Kidney (tissue), 13 donors: ENCODE measurements at regions not wholly inside any gene's neighbourhood (a gene's known extent, or its start where the extent isn't known, plus 50 kb on each side); places are given as distances from the start of the nearest gene placed in this dataset.

Source experiments
- DNase-seq, 5 donors: peaks; one replicate each; pipeline ENCODE4 v3.0.0-alpha.2; 2013 to 2020
- FAIRE-seq: peaks from 2 replicates; lab custom pipeline; 2012; peaks lifted over from hg19 to GRCh38; lab: Jason Lieb, UNC
- H3K27ac ChIP-seq, 2 donors: one replicate each; pipeline ENCODE4 v1.7.0; 2013; ENCODE audit warnings: low read depth in 2 of 2, low read length in 2 of 2, inconsistent platforms in 1 of 2
- H3K27me3 ChIP-seq: one replicate; pipeline ENCODE4 v1.7.1; 2013; ENCODE audit warnings: low read length, inconsistent platforms; ENCODE audit not compliant: control insufficient read depth, insufficient read depth
- H3K36me3 ChIP-seq, 3 donors: one replicate each; pipeline versions ENCODE4 v1.7.0 to v1.7.1; 2013; ENCODE audit warnings: low read length in 3 of 3, control low read depth in 1 of 3, inconsistent platforms in 1 of 3; ENCODE audit not compliant: insufficient read depth in 3 of 3, control insufficient read depth in 2 of 3
- H3K4me1 ChIP-seq, 3 donors: one replicate each; pipeline versions ENCODE4 v1.7.0 to v1.7.1; 2013; ENCODE audit warnings: low read length in 3 of 3, inconsistent platforms in 1 of 3, low read depth in 1 of 3; ENCODE audit not compliant: control insufficient read depth in 2 of 3, insufficient read depth in 2 of 3
- H3K4me3 ChIP-seq, 3 donors: one replicate each; pipeline versions ENCODE4 v1.7.0 to v1.8.1; 2013; ENCODE audit warnings: low read length in 3 of 3, control low read depth in 1 of 3, inconsistent platforms in 1 of 3
- H3K9ac ChIP-seq, 3 donors: one replicate each; pipeline versions ENCODE4 v1.7.0 to v1.7.1; 2013; ENCODE audit warnings: low read length in 3 of 3, control low read depth in 1 of 3, inconsistent platforms in 1 of 3
- H3K9me3 ChIP-seq, 3 donors: one replicate each; pipeline versions ENCODE4 v1.7.0 to v1.7.1; 2013; ENCODE audit warnings: low read length in 3 of 3, control low read depth in 1 of 3, inconsistent platforms in 1 of 3; ENCODE audit not compliant: control insufficient read depth in 2 of 3, insufficient read depth in 1 of 3
- intact Hi-C: fragments of 100-400 bp; cut with DNase I; formaldehyde crosslinking; loops from one replicate; pipeline ENCODE4 v1.11.1; 2022
- TF ChIP-seq, protein P1 (sequence below): IDR thresholded peaks from 3 replicates; pipeline ENCODE4 v1.5.1; 2012; ENCODE audit warnings: mild to moderate bottlenecking, moderate library complexity, borderline replicate concordance; ENCODE audit not compliant: insufficient read depth; ENCODE audit errors: extremely low read depth
- donor health status: control.
- donor health status: control.
- donor health status: control.
- donor health status: control.
- donor health status: control.
- donor health status: DM: yes; HTN: yes; CAD: no.
- donor health status: Normal renal cell carcinoma (clear cell type).

DNA sequence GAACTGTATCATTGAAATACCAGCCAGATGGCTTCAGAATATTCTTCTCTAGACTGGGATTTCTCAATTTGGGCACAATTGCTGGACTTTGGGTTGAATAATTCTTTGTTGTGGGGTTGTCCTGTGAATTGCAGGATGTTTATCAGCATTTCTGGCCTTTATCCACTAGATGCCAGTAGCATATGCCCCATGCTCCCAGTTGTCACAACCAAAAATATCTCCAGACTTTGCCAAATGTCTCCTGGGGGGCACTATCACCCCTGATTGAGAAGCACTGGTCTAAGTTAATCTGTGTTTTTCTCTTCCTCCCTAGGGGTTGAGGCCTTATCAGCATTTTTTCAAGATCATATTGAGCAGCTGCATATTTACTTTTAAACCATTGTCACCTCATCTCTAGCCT, 204.9 kb upstream of the SP8 start:
- H3K36me3 ChIP-seq, result no peaks in the 10 kb centered on the region
- H3K27me3 ChIP-seq, result no peaks in the 10 kb centered on the region
- H3K4me1 ChIP-seq, result no peaks in the 10 kb centered on the region
- FAIRE-seq, result no peak
- H3K4me3 ChIP-seq, result no peak overlapping the region
- intact Hi-C loops, result no loop called here
- TF ChIP-seq, protein P1, sequence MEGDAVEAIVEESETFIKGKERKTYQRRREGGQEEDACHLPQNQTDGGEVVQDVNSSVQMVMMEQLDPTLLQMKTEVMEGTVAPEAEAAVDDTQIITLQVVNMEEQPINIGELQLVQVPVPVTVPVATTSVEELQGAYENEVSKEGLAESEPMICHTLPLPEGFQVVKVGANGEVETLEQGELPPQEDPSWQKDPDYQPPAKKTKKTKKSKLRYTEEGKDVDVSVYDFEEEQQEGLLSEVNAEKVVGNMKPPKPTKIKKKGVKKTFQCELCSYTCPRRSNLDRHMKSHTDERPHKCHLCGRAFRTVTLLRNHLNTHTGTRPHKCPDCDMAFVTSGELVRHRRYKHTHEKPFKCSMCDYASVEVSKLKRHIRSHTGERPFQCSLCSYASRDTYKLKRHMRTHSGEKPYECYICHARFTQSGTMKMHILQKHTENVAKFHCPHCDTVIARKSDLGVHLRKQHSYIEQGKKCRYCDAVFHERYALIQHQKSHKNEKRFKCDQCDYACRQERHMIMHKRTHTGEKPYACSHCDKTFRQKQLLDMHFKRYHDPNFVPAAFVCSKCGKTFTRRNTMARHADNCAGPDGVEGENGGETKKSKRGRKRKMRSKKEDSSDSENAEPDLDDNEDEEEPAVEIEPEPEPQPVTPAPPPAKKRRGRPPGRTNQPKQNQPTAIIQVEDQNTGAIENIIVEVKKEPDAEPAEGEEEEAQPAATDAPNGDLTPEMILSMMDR, result no peak
- H3K9me3 ChIP-seq, result no peaks in the 10 kb centered on the region
- no peak overlapping the region for H3K27ac ChIP-seq
- H3K9ac ChIP-seq, result no peak overlapping the region
- no peak for DNase-seq

DNA sequence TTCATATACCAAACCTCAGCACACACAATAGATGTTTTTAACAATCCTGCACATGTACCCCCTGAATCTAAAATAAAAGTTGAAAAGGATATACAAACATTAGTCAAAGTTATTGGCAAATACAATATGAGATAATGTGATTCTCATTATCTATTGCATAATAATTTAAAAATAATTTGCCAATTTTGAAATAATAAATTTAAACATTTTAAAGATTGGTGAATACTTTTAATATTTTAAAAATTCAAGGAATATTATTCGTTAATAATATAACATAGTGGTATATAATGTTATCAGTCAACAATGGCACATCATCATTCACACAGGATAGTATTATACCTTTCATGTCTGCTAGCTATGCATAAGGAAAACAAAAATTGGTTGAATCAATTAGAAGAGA, 207.0 kb upstream of the SP8 start:
- H3K4me1 ChIP-seq, result no peaks in the 10 kb centered on the region
- TF ChIP-seq, protein P1, result no peak
- H3K27me3 ChIP-seq, result no peaks in the 10 kb centered on the region
- H3K9ac ChIP-seq, result no peak overlapping the region
- FAIRE-seq, result peak; percentile 77
- no peak overlapping the region for H3K4me3 ChIP-seq
- H3K27ac ChIP-seq, result no peak overlapping the region
- DNase-seq, result no peak
- intact Hi-C loops, result no loop called here
- H3K36me3 ChIP-seq, result no peaks in the 10 kb centered on the region
- no peaks in the 10 kb centered on the region for H3K9me3 ChIP-seq

DNA sequence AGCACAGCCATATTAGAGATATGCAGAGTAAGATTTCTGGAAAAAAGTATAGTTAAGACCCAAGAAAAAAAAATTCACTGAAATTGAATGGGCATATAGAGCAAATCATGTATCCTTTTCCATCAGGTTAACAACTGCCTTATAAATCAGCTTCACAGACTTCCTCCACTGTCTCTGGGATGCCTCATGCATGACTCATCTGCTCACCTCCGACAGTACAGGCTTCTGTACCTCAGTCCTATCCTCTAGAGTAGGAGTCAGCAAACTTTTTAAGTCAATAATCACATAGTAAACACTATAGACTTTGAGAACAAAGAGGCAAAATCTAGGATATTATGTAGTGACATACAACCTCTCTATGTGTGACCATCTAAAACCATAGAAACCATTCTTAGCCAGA, 211.6 kb upstream of the SP8 start:
- no peaks in the 10 kb centered on the region for H3K4me1 ChIP-seq
- H3K36me3 ChIP-seq, result no peaks in the 10 kb centered on the region
- no peak overlapping the region for H3K27ac ChIP-seq
- intact Hi-C loops, result no loop called here
- no peak for DNase-seq
- H3K9me3 ChIP-seq, result no peaks in the 10 kb centered on the region
- no peak for FAIRE-seq
- TF ChIP-seq, protein P1, result no peak
- H3K27me3 ChIP-seq, result no peaks in the 10 kb centered on the region
- no peak overlapping the region for H3K9ac ChIP-seq
- no peak overlapping the region for H3K4me3 ChIP-seq

DNA sequence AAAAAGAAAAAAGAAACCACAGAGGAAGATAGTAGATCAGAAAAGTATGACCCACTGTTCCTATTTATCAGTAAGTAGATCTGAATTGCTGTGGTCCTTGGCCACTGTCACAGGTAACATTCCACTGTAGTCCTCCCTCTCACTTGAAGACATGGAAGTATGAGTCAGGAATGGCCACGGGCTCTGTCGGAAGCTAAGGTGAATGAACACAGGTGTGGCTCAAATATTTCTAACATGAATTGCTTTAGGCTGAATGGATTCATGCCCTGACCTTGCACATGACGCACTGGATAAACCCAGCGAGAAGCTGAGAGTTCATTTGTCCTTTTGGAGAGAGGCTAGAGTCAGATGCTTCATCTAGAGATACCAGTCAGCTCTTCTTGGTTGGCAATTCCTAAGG, 224.5 kb upstream of the SP8 start:
- Histone ChIP-seq H3K27ac (no peak overlapping the region), H3K27me3 (no peaks in the 10 kb centered on the region), H3K9ac (no peak overlapping the region), H3K4me1 (no peaks in the 10 kb centered on the region), H3K36me3 (no peaks in the 10 kb centered on the region), H3K9me3 (peaks cover 0 to 4% (median 0%) of the 10 kb centered on the region in 3 donors), H3K4me3 (no peak overlapping the region)
- FAIRE-seq (no peak), DNase-seq (peak in 1 of 5 donors; percentile 51)
- TF ChIP-seq, protein P1, result no peak
- intact Hi-C loops, result no loop called here
